Prostate gland (tissue), 2 donors: ENCODE measurements at regions not wholly inside any gene's neighbourhood (a gene's known extent, or its start where the extent isn't known, plus 50 kb on each side); places are given as distances from the start of the nearest gene placed in this dataset.

Experiments
- POLR2A ChIP-seq: fragments of 450-650 bp; IDR thresholded peaks from one replicate; pipeline ENCODE4 v1.6.1; 2016; ENCODE audit warnings: antibody characterized with exemption, mild to moderate bottlenecking
- TF ChIP-seq, protein P1 (sequence below), 4 experiments: fragments of 200-600 bp in 2 of 4; fragments of 450-650 bp in 2 of 4; sonication (generic) in 2 of 4; IDR thresholded peaks; 1 replicate in 3 of 4; 2 replicates in 1 of 4; pipeline ENCODE4 v1.5.1; 2016 to 2019; ENCODE audit warnings: antibody characterized with exemption in 4 of 4, mild to moderate bottlenecking in 2 of 4, moderate library complexity in 2 of 4

DNA sequence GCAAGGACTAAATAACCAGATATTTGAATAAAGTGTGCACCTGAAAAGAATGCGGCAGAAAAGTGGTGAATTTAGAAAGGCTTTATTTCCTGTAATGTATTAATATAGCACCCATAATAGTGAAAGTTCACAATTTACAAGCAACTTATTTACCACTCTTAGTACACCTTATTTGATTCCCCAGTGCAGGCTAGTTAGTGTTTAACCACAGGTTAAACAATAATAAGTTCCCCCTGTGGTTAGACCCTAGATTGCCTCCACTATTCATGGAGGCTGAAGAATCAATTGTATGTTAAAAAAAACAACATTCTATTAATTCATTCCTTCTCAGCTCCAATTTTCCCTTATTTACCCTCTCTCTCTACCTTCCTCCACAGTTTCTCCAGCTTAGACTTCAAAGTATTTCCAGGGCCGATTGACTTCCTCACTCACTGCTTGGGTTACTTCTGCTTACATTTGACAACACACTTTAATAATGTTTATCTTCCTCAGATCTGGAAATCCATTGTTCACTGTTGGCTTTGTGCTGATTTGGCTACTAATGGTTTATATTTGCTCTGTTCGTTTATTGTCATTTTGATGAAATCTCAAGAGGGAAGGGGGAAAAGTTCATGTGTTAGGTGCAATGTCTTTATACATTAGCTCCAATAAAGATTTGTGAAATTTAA is 796.3 kb downstream of the BRINP3 start:
- TF ChIP-seq, protein P1, sequence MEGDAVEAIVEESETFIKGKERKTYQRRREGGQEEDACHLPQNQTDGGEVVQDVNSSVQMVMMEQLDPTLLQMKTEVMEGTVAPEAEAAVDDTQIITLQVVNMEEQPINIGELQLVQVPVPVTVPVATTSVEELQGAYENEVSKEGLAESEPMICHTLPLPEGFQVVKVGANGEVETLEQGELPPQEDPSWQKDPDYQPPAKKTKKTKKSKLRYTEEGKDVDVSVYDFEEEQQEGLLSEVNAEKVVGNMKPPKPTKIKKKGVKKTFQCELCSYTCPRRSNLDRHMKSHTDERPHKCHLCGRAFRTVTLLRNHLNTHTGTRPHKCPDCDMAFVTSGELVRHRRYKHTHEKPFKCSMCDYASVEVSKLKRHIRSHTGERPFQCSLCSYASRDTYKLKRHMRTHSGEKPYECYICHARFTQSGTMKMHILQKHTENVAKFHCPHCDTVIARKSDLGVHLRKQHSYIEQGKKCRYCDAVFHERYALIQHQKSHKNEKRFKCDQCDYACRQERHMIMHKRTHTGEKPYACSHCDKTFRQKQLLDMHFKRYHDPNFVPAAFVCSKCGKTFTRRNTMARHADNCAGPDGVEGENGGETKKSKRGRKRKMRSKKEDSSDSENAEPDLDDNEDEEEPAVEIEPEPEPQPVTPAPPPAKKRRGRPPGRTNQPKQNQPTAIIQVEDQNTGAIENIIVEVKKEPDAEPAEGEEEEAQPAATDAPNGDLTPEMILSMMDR (IDR thresholded peaks at IDR 0.05) = no peak
- no peak for TF ChIP-seq POLR2A
